Activated CD4-positive, alpha-beta T cell treated with anti-CD3 and anti-CD28 coated beads, Interleukin-2, Interleukin-4, amounts not matched to agents 100 ng/mL and 50 ng/mL, durations not matched to agents 16 hours and 8 hours (primary cell): ENCODE measurements at regions not wholly inside any gene's neighbourhood (a gene's known extent, or its start where the extent isn't known, plus 50 kb on each side); places are given as distances from the start of the nearest gene placed in this dataset.
"Not testable (repeated sequence)": the region's sequence is repeated elsewhere in the genome, so short reads cannot be mapped to it uniquely, and the experiment has no call there.

ENCODE experiments used
- DNase-seq: peaks from one replicate; pipeline ENCODE4 v3.0.0-alpha.2; 2020; ENCODE audit warnings: low spot score

GRCh38 chr16:76816475-76816874, 374.5 kb upstream of the MON1B start:
- DNase-seq: no peak

GRCh38 chr16:76818606-76819181, 372.3 kb upstream of the MON1B start:
- no peak for DNase-seq

DNA sequence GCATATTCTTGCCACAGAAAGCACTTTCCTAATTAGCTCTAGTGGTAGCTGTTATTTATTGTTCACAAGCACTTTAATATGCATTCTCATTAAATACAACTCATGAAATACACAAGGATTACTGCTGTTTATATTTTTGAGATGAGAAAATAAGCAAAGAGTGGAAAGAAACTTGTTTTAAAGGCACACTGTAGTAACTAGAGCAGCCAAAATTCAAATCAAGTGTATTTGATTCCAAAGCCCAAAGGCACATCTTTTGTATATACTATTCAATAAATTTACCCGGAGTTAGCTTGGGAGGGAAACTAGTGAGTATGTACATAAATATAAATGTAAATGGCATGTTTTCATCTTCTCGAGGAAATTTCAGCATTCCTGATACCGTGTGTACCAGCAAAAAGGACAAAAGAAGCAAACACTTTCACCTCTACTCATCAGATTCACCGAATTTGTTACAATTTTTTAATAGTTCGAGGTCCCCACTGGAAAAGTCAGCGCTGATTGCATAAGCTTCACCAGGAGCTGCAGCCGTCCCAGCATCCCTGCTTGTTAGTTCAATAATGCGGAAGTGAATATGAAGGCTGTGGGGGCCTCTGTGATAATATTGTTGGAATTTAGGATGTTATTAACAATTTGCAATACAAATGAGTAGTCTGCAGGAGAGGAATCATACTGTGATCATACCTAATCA, 371.6 kb upstream of the MON1B start:
- DNase-seq: no peak

DNA sequence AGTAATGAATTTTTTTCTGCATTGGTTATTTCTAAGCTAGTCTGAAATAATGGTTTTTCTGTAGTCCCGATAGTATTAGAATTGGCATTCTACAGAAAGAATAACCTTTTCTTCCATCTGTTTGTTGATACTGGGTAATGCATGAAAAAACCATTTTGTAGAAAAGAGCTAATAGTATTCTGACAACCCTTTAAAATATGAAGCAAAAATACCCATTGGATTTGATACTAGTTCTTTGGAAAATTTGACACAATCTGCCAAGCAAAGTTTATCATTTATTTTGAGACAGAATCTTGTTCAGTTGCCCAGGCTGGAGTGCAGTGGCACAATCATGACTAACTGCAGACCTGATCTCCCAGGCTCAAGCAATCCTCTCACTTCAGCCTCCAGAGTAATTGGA, 366.8 kb upstream of the MON1B start:
- DNase-seq: no peak

DNA sequence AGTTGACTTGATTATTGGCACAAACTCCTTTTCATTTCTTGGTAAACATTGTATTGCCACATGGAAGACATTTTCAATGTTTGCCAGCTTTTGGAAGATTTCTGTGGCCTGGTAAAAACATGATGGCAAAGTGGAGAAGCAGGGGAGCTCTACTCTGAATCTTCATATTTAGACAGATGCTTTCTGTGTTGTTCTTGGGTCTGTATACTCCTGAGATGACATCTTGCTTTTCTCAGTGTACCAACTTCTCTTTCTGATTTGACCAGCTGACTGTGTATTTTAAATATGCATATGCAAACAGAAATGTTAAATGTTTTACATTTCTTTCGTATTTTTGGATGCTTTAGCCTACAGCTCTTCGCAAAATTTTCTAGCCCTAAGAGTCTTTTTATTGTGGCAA, 366.2 kb upstream of the MON1B start:
- no peak for DNase-seq

- no peak for DNase-seq
Observed at GRCh38 chr16:76835339-76835738, 355.7 kb upstream of the MON1B start.

DNA sequence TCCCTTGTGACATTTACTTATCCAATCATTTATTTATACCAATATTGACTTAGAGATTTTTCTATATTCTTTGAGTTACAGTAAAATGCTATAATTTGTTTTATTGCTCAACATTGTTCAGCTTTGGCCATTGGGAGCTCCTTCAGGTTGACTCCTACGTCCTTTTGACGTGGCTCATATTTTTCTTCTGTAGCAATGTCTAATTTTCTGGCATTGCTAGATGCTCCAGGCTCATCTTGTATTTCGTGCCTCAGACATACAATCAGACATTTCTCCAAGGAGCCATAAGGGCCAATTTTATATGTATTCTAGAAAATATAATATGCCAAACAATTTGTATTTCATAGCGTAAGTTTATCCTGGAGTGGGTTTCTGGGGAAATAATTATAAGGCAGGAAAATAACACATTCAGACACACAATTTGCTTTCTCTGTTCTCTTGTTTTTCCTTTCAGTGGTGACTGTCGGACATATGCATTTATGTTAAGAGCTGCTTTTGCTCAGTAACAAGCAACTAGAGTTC, 355.1 kb upstream of the MON1B start:
- no peak for DNase-seq

- DNase-seq: no peak
Observed at GRCh38 chr16:76837872-76838271, 353.1 kb upstream of the MON1B start.

DNA sequence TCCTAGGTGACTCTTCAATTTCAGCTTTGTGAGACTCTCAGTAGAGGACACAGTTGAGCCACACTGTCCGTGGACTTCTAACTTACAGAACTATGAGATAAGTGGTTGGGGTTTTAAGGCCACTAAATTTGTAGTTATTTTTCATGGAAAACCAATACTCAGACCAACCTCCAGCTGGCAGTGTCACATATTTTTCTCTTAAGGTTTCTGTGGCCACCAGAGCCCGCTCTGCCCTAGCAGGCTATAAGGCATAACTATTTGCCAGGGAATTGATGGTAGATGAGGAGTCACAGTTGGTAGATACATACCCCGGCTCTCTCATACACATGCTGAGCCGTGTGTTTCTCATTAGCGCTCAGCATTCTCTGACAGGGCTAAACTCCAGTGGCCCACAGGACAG, 336.8 kb upstream of the MON1B start:
- no peak for DNase-seq

DNA sequence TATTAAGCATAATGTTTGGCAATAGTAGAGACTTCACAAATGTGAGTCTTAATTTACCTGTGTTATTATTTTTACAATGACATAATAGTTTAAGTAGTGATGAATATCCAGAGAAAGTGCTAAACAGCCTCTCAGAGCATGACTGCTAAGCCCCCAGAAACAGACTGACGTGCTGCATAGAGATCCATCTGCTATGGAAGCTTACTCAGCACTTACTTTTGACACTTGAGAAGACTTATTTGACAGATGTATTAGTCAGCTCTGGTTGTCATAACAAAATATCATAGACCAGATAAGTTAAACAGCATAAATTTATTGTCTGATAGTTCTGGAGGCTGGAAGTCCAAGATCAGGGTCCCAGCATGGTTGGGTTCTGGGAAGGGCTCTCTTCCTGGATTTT, 334.9 kb upstream of the MON1B start:
- DNase-seq: no peak

- no peak for DNase-seq
Observed at GRCh38 chr16:76857402-76857801, 333.6 kb upstream of the MON1B start.

DNA sequence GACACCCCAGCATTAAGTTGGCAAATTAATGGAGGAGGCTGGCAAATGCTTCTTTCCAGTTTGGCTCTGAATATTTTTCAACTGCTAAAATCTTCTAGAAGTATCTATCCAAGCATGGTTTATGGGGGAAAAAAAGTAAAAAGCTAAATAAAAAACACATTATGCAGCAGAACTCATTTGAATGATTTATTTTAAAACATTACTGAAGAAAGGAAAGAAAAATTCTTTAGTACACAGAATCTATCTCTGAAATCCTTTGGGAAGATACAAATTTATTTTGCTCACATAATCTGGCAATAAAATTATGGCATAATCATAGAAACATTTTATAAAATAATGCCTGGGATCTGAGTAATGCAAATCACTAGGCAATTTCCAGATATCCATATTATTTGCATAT, 328.1 kb upstream of the MON1B start:
- DNase-seq: no peak

GRCh38 chr16:76866994-76867393, 324.0 kb upstream of the MON1B start:
- no peak for DNase-seq

- DNase-seq: no peak
Observed at GRCh38 chr16:76875898-76876297, 315.1 kb upstream of the MON1B start.

- DNase-seq: no peak
Observed at GRCh38 chr16:76879420-76879819, 311.6 kb upstream of the MON1B start.

DNA sequence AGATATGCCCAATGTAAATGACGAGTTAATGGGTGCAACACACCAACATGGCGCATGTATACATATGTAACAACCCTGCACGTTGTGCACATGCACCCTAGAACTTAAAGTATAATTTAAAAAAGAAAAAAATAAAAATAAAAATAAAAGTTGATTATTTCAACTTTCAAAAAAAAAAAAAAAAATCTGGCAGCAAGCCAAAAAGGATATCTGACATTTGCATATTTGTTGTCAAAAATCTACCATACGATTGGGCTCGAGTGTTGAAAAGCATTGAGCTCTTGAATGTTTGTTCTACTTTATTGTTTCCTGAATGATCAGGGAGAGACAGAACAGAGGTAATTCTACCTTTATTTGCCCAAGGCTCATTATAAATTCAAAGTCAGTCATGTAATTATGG, 310.5 kb upstream of the MON1B start:
- not testable (repeated sequence) for DNase-seq

DNA sequence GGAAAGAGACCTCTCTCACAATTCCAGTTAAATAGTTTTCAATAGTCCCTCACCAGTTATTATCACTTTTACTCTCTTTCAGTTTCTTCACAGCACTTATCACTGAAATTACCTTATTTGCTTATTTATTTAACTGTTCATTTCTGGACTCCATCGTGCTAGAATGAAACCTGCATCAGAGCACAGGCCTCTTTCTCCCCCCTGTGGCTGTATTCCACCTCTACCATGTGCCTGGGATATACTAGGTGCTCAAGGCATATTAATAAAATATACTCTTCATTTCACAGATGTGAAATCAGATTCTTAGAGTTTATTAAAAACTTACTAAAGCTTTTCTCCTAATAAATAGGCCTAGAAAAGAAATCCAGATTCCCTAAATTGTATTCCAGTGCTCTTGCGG, 308.9 kb upstream of the MON1B start:
- no peak for DNase-seq

- DNase-seq: no peak
Observed at GRCh38 chr16:76883076-76883475, 307.9 kb upstream of the MON1B start.

DNA sequence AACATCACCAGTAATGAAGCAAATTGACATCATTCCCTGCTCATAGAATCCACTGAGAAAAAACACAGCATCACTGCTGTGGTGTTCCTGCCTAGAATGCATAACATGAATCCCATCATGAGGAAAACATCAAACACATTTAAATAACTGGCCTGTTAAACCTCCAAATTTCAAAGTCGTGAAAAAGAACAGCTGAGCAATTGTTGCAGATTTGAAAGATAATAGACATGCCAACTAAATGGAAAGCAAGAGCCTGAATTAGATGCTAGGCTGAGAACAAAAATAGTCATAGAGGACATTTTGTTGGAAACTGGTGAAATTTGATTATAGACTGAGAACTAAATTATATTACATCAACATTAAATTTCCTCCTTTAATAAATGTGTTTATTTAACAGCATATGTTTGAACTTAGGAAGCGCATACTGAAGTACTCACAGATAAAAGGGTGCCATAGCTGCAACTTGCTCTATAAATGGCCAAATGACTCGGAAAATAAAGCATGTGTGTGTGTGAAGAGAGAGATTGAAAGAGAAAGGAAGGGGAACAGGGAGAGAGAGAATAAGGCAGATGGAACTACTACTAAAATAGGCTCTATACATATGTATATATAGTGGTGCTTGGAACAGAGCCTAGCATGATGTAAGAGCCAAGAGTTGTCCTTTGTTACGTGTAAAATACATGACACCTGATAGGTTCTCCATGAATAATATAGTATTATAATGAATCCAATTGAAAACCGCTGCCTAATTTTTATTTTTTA, 305.0 kb upstream of the MON1B start:
- DNase-seq: no peak

DNA sequence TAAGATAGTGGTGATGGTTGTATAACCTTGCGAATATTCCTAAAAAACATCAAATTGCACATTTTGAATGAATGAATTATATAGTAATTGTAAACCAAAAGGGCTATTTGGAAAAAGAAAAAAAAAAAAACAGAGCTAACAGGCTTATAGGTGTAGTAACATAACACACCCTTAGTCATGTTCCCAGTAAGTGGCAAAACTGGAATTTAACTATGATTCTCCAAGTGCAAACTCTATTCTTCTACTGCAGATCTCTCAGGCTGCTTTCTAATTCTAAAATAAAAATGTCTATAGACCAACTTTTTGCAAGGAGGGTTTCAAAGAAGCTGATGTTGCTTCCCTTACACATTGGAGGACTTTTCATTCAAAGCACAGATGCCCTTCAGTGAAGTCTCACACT, 293.2 kb upstream of the MON1B start:
- no peak for DNase-seq

GRCh38 chr16:76899767-76900166, 291.2 kb upstream of the MON1B start:
- DNase-seq: no peak

DNA sequence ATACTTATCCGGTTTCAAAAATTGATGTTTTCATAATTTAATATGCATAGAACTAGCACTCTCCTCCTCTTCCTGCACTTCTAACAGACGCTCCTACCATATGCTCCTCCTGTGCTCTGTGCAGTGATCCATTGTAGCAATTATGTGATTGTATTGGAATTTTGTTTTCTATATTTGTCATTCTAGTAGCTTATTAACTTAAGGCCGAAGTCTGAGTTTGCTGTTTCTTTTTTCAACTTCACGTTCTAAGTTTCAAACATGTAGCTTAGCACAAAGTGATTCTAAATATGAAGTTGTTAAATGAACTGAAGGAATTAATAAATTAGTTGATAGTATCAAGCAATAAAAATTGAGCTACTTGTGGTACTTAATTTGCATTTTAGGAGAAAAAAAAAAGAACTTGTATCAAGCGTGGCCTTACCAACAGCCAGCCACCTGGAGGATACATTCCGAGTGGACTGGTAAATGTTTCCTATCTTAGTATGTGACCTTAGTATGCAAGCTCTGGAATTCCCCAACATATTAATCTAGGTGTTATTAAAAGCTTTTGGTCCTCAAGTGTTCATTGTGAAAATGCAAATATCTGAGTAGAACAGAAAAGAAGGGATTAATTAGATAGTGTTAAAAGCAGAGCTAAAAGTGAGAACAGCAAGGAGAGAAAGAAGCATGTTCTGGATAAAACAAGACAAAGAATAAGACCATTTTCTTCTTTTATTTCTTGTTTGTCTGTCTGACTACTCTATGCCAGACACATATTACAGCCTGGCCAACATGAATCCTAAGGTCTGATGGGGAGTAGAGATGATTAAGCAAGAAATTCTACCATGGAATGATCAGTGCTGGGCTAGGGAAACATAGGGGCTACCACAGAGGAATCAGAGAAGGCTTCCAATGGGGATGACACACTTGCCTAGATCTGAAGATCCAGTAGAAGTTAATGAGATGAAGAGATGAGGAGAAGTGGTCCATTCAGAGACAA, 290.4 kb upstream of the MON1B start:
- DNase-seq: no peak
